MM.1S (cell line): ENCODE measurements at regions not wholly inside any gene's neighbourhood (a gene's known extent, or its start where the extent isn't known, plus 50 kb on each side); places are given as distances from the start of the nearest gene placed in this dataset.

Experiments used
- DNase-seq: peaks from one replicate; pipeline ENCODE4 v3.0.0-alpha.2; 2015
- H2AFZ ChIP-seq: fragments of 300-600 bp; sonication (generic); 2 replicates; pipeline ENCODE4 v1.6.0; 2016; ENCODE audit warnings: antibody characterized with exemption, low read length
- H3F3A ChIP-seq: fragments of 300-600 bp; sonication (generic); 2 replicates; pipeline ENCODE4 v1.6.1; 2016; ENCODE audit warnings: mild to moderate bottlenecking, antibody characterized with exemption, low read length, moderate library complexity, mixed read lengths; ENCODE audit not compliant: insufficient read depth
- H3K27ac ChIP-seq: fragments of 300-600 bp; sonication (generic); 2 replicates; pipeline ENCODE4 v1.5.1; 2016; ENCODE audit warnings: mild to moderate bottlenecking, low read length
- H3K27me3 ChIP-seq: fragments of 300-600 bp; sonication (generic); replicated peaks from 2 replicates; pipeline ENCODE4 v1.6.0; 2016; ENCODE audit warnings: low read length; ENCODE audit not compliant: insufficient read depth
- H3K36me3 ChIP-seq: fragments of 300-600 bp; sonication (generic); replicated peaks from 2 replicates; pipeline ENCODE4 v1.6.1; 2016; ENCODE audit warnings: mild to moderate bottlenecking, low read length, mixed read lengths; ENCODE audit not compliant: insufficient read depth
- H3K4me1 ChIP-seq: fragments of 300-600 bp; sonication (generic); 2 replicates; pipeline ENCODE4 v1.6.1; 2016; ENCODE audit warnings: low read length, mixed read lengths
- H3K4me2 ChIP-seq: fragments of 300-600 bp; sonication (generic); 2 replicates; pipeline ENCODE4 v1.6.0; 2016; ENCODE audit warnings: low read depth, low read length
- H3K4me3 ChIP-seq: fragments of 300-600 bp; sonication (generic); 2 replicates; pipeline ENCODE4 v1.5.1; 2016; ENCODE audit warnings: low read length, mixed read lengths
- H3K79me2 ChIP-seq: fragments of 300-600 bp; sonication (generic); 2 replicates; pipeline ENCODE4 v1.6.1; 2016; ENCODE audit warnings: mixed run types, low read length, mixed read lengths
- H3K9ac ChIP-seq: fragments of 300-600 bp; sonication (generic); 2 replicates; pipeline ENCODE4 v1.6.1; 2016; ENCODE audit warnings: low read length, mixed read lengths
- H3K9me2 ChIP-seq: fragments of 300-600 bp; sonication (generic); replicated peaks from 2 replicates; pipeline ENCODE4 v1.6.1; 2016; ENCODE audit warnings: mild to moderate bottlenecking, low read length, mixed read lengths; ENCODE audit not compliant: insufficient read depth
- H3K9me3 ChIP-seq: fragments of 300-600 bp; sonication (generic); replicated peaks from 2 replicates; pipeline ENCODE4 v1.6.1; 2016; ENCODE audit warnings: mild to moderate bottlenecking, low read length, mixed read lengths; ENCODE audit not compliant: insufficient read depth
- H4K20me1 ChIP-seq: fragments of 300-600 bp; sonication (generic); 2 replicates; pipeline ENCODE4 v1.6.1; 2016; ENCODE audit warnings: mild to moderate bottlenecking, low read length, moderate library complexity, mixed read lengths; ENCODE audit not compliant: insufficient read depth
- CTCF ChIP-seq: fragments of 300-600 bp; sonication (generic); IDR thresholded peaks from 2 replicates; pipeline ENCODE4 v1.5.1; 2016; ENCODE audit warnings: antibody characterized with exemption, low read length, mixed read lengths
- EZH2 ChIP-seq: fragments of 300-600 bp; sonication (generic); optimal IDR thresholded peaks from 2 replicates; pipeline ENCODE3; 2017; ENCODE audit warnings: low read depth, mild to moderate bottlenecking, antibody characterized with exemption, low read length, mixed read lengths
- EZH2phosphoT487 ChIP-seq: fragments of 300-600 bp; sonication (generic); IDR thresholded peaks from 2 replicates; pipeline ENCODE4 v1.6.1; 2018; ENCODE audit warnings: antibody characterized with exemption, low read length

DNA sequence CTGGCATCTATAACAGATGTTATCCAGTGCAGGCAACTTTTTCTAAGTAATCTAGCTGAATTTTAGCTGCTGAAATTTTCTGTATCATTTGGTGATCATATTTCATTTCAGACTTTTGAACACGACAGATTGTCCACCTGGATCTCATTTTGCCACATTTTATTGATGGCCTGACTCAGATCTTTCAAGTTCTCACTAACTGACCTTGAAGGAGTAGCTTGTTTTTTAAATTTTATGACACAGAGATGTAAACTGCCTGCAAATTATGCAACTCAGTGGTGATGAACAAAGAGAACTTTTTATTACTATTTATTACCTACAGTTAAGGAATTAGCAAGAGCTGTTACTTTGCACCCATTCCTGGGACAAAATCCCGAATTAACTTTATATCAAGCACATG lies 366.4 kb downstream of the PAX1 start:
- Histone ChIP-seq H2AFZ (no peak overlapping the region), H3K9me2 (no peaks in the 10 kb centered on the region), H3K79me2 (no peaks in the 10 kb centered on the region), H4K20me1 (no peaks in the 10 kb centered on the region), H3F3A (no peaks in the 10 kb centered on the region), H3K36me3 (no peaks in the 10 kb centered on the region), H3K4me1 (peaks cover 5% of the 10 kb centered on the region), H3K4me2 (no peak overlapping the region), H3K27ac (no peak overlapping the region), H3K9ac (no peak overlapping the region), H3K9me3 (no peaks in the 10 kb centered on the region), H3K27me3 (no peaks in the 10 kb centered on the region), H3K4me3 (no peak overlapping the region)
- no peak for DNase-seq
- TF ChIP-seq EZH2phosphoT487 (no peak), CTCF (no peak), EZH2 (no peak)

DNA sequence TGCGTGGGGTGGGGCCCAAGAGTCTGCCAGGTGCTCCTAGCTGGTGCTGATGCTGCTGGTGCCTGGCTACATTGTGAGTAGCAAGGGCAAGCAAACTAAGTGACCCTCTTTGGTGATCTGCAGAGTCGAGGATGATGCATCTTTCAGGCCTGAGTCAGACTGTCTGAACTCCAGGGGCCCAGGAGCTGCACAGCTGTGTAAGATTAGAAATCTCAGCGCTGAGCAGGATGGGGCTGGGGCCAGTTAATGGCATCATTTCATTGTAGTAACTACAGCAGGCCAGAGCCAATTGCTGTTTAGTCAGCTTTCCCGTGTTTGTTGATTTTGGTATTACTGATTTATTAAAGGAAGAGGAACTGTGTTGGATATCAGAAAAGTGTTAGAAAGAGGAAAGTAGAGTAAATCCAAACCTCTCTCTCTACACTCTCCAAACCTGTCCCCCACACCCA lies 365.2 kb downstream of the PAX1 start:
- no peak for TF ChIP-seq EZH2phosphoT487
- no peak for TF ChIP-seq CTCF
- TF ChIP-seq EZH2 = no peak
- Histone ChIP-seq H3K4me3 (no peak overlapping the region), H3F3A (no peaks in the 10 kb centered on the region), H3K36me3 (no peaks in the 10 kb centered on the region), H3K4me2 (no peak overlapping the region), H3K27me3 (no peaks in the 10 kb centered on the region), H3K9me2 (no peaks in the 10 kb centered on the region), H3K79me2 (no peaks in the 10 kb centered on the region), H3K9me3 (no peaks in the 10 kb centered on the region), H2AFZ (no peak overlapping the region), H3K9ac (no peak overlapping the region), H3K4me1 (peaks cover 5% of the 10 kb centered on the region), H4K20me1 (no peaks in the 10 kb centered on the region), H3K27ac (no peak overlapping the region)
- no peak for DNase-seq

- Histone ChIP-seq H3K9ac (no peak overlapping the region), H3K4me3 (no peak overlapping the region), H3K36me3 (no peaks in the 10 kb centered on the region), H3K79me2 (no peaks in the 10 kb centered on the region), H3K27me3 (no peaks in the 10 kb centered on the region), H3K27ac (no peak overlapping the region), H4K20me1 (no peaks in the 10 kb centered on the region), H3K4me1 (peaks cover 33% of the 10 kb centered on the region), H3K9me3 (no peaks in the 10 kb centered on the region), H3K4me2 (no peak overlapping the region), H3K9me2 (no peaks in the 10 kb centered on the region), H2AFZ (no peak overlapping the region), H3F3A (peaks cover 7% of the 10 kb centered on the region)
- DNase-seq = no peak
- TF ChIP-seq CTCF (no peak), EZH2phosphoT487 (no peak), EZH2 (no peak)
Observed at GRCh38 chr20:22063753-22064152, 358.3 kb downstream of the PAX1 start.
